Activated naive CD4-positive, alpha-beta T cell treated with anti-CD3 and anti-CD28 coated beads, Interleukin-2, amount 50 U/mL, for 16 hours (primary cell): ENCODE measurements at regions not wholly inside any gene's neighbourhood (a gene's known extent, or its start where the extent isn't known, plus 50 kb on each side); places are given as distances from the start of the nearest gene placed in this dataset.

Source experiments
- DNase-seq: peaks from one replicate; pipeline ENCODE4 v3.0.0-alpha.2; 2020

GRCh38 chr12:75894965-75895754, 136.4 kb downstream of the PHLDA1 start:
- no peak for DNase-seq

- no peak for DNase-seq
These were observed 137.8 kb downstream of the PHLDA1 start for GRCh38 chr12:75893765-75894164.

GRCh38 chr12:75892731-75893408, 138.7 kb downstream of the PHLDA1 start:
- DNase-seq: no peak

GRCh38 chr12:75891072-75891471, 140.5 kb downstream of the PHLDA1 start:
- no peak for DNase-seq

GRCh38 chr12:75890660-75891059, 140.9 kb downstream of the PHLDA1 start:
- no peak for DNase-seq

GRCh38 chr12:75890141-75890540, 141.4 kb downstream of the PHLDA1 start:
- no peak for DNase-seq

GRCh38 chr12:75888874-75889613, 142.5 kb downstream of the PHLDA1 start:
- DNase-seq: no peak

GRCh38 chr12:75888399-75888798, 143.2 kb downstream of the PHLDA1 start:
- DNase-seq: no peak

- no peak for DNase-seq
These were observed 143.6 kb downstream of the PHLDA1 start for GRCh38 chr12:75887979-75888378.

- no peak for DNase-seq
These were observed 147.1 kb downstream of the PHLDA1 start for GRCh38 chr12:75884465-75884985.

- no peak for DNase-seq
These were observed 148.3 kb downstream of the PHLDA1 start for GRCh38 chr12:75883241-75883640.

- DNase-seq: no peak
These were observed 149.2 kb downstream of the PHLDA1 start for GRCh38 chr12:75882421-75882820.

- no peak for DNase-seq
These were observed 149.7 kb downstream of the PHLDA1 start for GRCh38 chr12:75881920-75882319.

- DNase-seq: no peak
These were observed 153.6 kb downstream of the PHLDA1 start for GRCh38 chr12:75877763-75878621.

- no peak for DNase-seq
These were observed 154.5 kb downstream of the PHLDA1 start for GRCh38 chr12:75876832-75877762.

- DNase-seq: no peak
These were observed 157.1 kb downstream of the PHLDA1 start for GRCh38 chr12:75874441-75874840.

- DNase-seq: no peak
These were observed 158.8 kb downstream of the PHLDA1 start for GRCh38 chr12:75872762-75873161.

GRCh38 chr12:75870878-75871277, 160.7 kb downstream of the PHLDA1 start:
- no peak for DNase-seq

GRCh38 chr12:75868501-75868900, 163.1 kb downstream of the PHLDA1 start:
- no peak for DNase-seq

- DNase-seq: no peak
These were observed 166.3 kb downstream of the PHLDA1 start for GRCh38 chr12:75865315-75865714.

- no peak for DNase-seq
These were observed 167.4 kb downstream of the PHLDA1 start for GRCh38 chr12:75864161-75864560.
